ENCODE measurements at regions not wholly inside any gene's neighbourhood (a gene's known extent, or its start where the extent isn't known, plus 50 kb on each side); places are given as distances from the start of the nearest gene placed in this dataset.

DNA sequence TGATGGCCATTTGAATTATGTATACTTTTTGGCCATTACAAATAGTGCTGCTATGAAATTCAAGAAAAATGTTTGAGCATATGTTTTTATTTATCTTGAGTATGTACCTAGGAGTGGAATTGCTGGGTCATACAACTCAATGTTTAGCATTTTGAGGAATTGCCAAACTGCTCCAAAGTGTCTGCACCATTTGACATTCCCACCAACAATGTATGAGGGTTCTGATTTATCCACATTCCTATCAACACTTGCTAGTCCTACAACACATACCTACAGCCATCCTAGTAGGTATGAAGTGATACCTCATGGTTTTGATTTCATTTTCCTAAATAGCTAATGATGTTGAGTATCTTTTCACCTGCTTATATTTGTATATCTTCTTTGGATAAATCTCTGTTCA lies 165.5 kb downstream of the NOC3L start:
- TF ChIP-seq POLR2AphosphoS5 (IDR thresholded peaks at IDR 0.05) (no peak), CTCF (IDR thresholded peaks at IDR 0.05) (no peak)

Measured in gastroesophageal sphincter (tissue), 3 donors.